Kidney (tissue), 13 donors: ENCODE measurements at regions not wholly inside any gene's neighbourhood (a gene's known extent, or its start where the extent isn't known, plus 50 kb on each side); places are given as distances from the start of the nearest gene placed in this dataset.
A peak's percentile ranks its signal among the peaks of the same experiment; 100 is the strongest.
"Not testable (repeated sequence)": the region's sequence is repeated elsewhere in the genome, so short reads cannot be mapped to it uniquely, and the experiment has no call there.

Source experiments
- DNase-seq, 5 donors: peaks; one replicate each; pipeline ENCODE4 v3.0.0-alpha.2; 2013 to 2020
- FAIRE-seq: peaks from 2 replicates; lab custom pipeline; 2012; peaks lifted over from hg19 to GRCh38; lab: Jason Lieb, UNC
- H3K27ac ChIP-seq, 2 donors: one replicate each; pipeline ENCODE4 v1.7.0; 2013; ENCODE audit warnings: low read depth in 2 of 2, low read length in 2 of 2, inconsistent platforms in 1 of 2
- H3K27me3 ChIP-seq: one replicate; pipeline ENCODE4 v1.7.1; 2013; ENCODE audit warnings: low read length, inconsistent platforms; ENCODE audit not compliant: control insufficient read depth, insufficient read depth
- H3K36me3 ChIP-seq, 3 donors: one replicate each; pipeline versions ENCODE4 v1.7.0 to v1.7.1; 2013; ENCODE audit warnings: low read length in 3 of 3, control low read depth in 1 of 3, inconsistent platforms in 1 of 3; ENCODE audit not compliant: insufficient read depth in 3 of 3, control insufficient read depth in 2 of 3
- H3K4me1 ChIP-seq, 3 donors: one replicate each; pipeline versions ENCODE4 v1.7.0 to v1.7.1; 2013; ENCODE audit warnings: low read length in 3 of 3, inconsistent platforms in 1 of 3, low read depth in 1 of 3; ENCODE audit not compliant: control insufficient read depth in 2 of 3, insufficient read depth in 2 of 3
- H3K4me3 ChIP-seq, 3 donors: one replicate each; pipeline versions ENCODE4 v1.7.0 to v1.8.1; 2013; ENCODE audit warnings: low read length in 3 of 3, control low read depth in 1 of 3, inconsistent platforms in 1 of 3
- H3K9ac ChIP-seq, 3 donors: one replicate each; pipeline versions ENCODE4 v1.7.0 to v1.7.1; 2013; ENCODE audit warnings: low read length in 3 of 3, control low read depth in 1 of 3, inconsistent platforms in 1 of 3
- H3K9me3 ChIP-seq, 3 donors: one replicate each; pipeline versions ENCODE4 v1.7.0 to v1.7.1; 2013; ENCODE audit warnings: low read length in 3 of 3, control low read depth in 1 of 3, inconsistent platforms in 1 of 3; ENCODE audit not compliant: control insufficient read depth in 2 of 3, insufficient read depth in 1 of 3
- intact Hi-C: fragments of 100-400 bp; cut with DNase I; formaldehyde crosslinking; loops from one replicate; pipeline ENCODE4 v1.11.1; 2022
- TF ChIP-seq, protein P1 (sequence below): IDR thresholded peaks from 3 replicates; pipeline ENCODE4 v1.5.1; 2012; ENCODE audit warnings: mild to moderate bottlenecking, moderate library complexity, borderline replicate concordance; ENCODE audit not compliant: insufficient read depth; ENCODE audit errors: extremely low read depth
- donor health status: control.
- donor health status: control.
- donor health status: control.
- donor health status: control.
- donor health status: control.
- donor health status: DM: yes; HTN: yes; CAD: no.
- donor health status: Normal renal cell carcinoma (clear cell type).

GRCh38 chr11:89583580-89583979 is 92.4 kb upstream of the NOX4 start:
- H3K9ac ChIP-seq, result no peak overlapping the region
- no peak for FAIRE-seq
- H3K36me3 ChIP-seq, result no peaks in the 10 kb centered on the region
- no peak for DNase-seq
- H3K9me3 ChIP-seq, result no peaks in the 10 kb centered on the region
- no peak overlapping the region for H3K4me3 ChIP-seq
- peak overlapping the region in 1 of 2 donors; percentile 51 for H3K27ac ChIP-seq
- H3K27me3 ChIP-seq, result no peaks in the 10 kb centered on the region
- intact Hi-C loops, result no loop called here
- H3K4me1 ChIP-seq, result no peaks in the 10 kb centered on the region
- TF ChIP-seq, protein P1, sequence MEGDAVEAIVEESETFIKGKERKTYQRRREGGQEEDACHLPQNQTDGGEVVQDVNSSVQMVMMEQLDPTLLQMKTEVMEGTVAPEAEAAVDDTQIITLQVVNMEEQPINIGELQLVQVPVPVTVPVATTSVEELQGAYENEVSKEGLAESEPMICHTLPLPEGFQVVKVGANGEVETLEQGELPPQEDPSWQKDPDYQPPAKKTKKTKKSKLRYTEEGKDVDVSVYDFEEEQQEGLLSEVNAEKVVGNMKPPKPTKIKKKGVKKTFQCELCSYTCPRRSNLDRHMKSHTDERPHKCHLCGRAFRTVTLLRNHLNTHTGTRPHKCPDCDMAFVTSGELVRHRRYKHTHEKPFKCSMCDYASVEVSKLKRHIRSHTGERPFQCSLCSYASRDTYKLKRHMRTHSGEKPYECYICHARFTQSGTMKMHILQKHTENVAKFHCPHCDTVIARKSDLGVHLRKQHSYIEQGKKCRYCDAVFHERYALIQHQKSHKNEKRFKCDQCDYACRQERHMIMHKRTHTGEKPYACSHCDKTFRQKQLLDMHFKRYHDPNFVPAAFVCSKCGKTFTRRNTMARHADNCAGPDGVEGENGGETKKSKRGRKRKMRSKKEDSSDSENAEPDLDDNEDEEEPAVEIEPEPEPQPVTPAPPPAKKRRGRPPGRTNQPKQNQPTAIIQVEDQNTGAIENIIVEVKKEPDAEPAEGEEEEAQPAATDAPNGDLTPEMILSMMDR, result no peak

- H3K9me3 ChIP-seq, H3K27ac ChIP-seq, DNase-seq, H3K36me3 ChIP-seq, H3K4me1 ChIP-seq, H3K27me3 ChIP-seq, H3K9ac ChIP-seq, H3K4me3 ChIP-seq, intact Hi-C loops, FAIRE-seq: not testable (repeated sequence)
Observed at GRCh38 chr11:89585046-89585445, 93.9 kb upstream of the NOX4 start.

DNA sequence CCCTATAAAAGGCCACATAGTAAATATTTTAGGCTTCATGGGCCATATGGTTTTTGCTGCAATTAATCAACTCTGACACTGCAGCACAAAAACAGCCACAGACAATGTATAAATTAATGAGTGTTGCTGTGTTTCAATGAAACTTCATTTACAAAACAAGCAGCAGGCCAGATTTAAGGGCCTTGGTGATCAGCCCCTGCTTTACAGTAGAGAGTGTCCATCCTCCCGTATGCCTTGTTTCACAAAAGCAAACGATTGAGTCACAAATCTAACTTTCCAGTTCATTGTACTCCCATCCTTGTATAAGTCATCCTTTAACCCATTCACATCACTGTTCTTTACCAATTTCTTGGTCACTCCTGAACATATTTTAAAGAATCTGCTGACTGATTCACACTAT is 94.3 kb upstream of the NOX4 start:
- H3K27me3 ChIP-seq, H3K36me3 ChIP-seq, intact Hi-C loops, H3K4me1 ChIP-seq, FAIRE-seq, H3K4me3 ChIP-seq, H3K27ac ChIP-seq, H3K9me3 ChIP-seq, H3K9ac ChIP-seq: not testable (repeated sequence)
- DNase-seq, result peak in 1 of 5 donors; percentile 35

DNA sequence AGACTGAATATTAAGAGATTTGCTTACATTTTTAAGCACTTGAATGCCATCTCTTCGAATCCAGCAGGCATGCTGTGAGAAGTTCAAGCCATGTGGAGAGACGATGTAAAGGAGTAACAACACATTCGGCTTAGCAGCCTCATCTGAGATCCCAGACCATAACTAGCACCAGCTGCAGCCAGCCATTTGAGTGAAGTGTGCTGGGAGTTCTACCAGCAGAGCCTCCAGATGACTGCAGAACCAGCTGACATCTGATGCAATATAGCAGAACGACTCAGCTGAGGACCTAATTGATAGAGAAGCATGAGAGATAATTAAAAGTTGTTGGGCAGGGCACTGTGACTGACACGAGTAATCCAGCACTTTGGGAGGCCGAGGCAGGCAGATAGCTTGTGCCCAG is 98.2 kb upstream of the NOX4 start:
- H3K4me3 ChIP-seq, H3K4me1 ChIP-seq, FAIRE-seq, intact Hi-C loops, H3K9me3 ChIP-seq, H3K36me3 ChIP-seq, DNase-seq, H3K27me3 ChIP-seq, H3K9ac ChIP-seq: not testable (repeated sequence)
- peak overlapping the region; percentile 23 to 59 for H3K27ac ChIP-seq

GRCh38 chr11:89590008-89590632 is 98.9 kb upstream of the NOX4 start:
- H3K9ac ChIP-seq, H3K9me3 ChIP-seq, H3K4me1 ChIP-seq, H3K27me3 ChIP-seq, intact Hi-C loops, FAIRE-seq, H3K36me3 ChIP-seq, H3K4me3 ChIP-seq: not testable (repeated sequence)
- DNase-seq, result peak in 1 of 5 donors; percentile 42
- peak overlapping the region; percentile 14 to 23 for H3K27ac ChIP-seq

- H3K36me3 ChIP-seq, FAIRE-seq, H3K9me3 ChIP-seq, H3K27me3 ChIP-seq, H3K27ac ChIP-seq, H3K4me1 ChIP-seq, H3K4me3 ChIP-seq, H3K9ac ChIP-seq, DNase-seq, intact Hi-C loops: not testable (repeated sequence)
Observed at GRCh38 chr11:89601263-89601662, 108.8 kb upstream of the TRIM77 start.
